PFSK-1 (cell line): ENCODE measurements at regions not wholly inside any gene's neighbourhood (a gene's known extent, or its start where the extent isn't known, plus 50 kb on each side); places are given as distances from the start of the nearest gene placed in this dataset.

Experiments
- REST ChIP-seq, 2 experiments: IDR thresholded peaks; 2 replicates each; pipeline versions ENCODE4 v1.6.1 to v1.8.0; 2011 to 2012; ENCODE audit warnings: low read depth in 2 of 2, low read length in 2 of 2, control low read depth in 1 of 2, inconsistent platforms in 1 of 2, mild to moderate bottlenecking in 1 of 2, moderate library complexity in 1 of 2; ENCODE audit not compliant: insufficient read depth in 1 of 2
- SIN3A ChIP-seq: IDR thresholded peaks from 2 replicates; pipeline ENCODE4 v1.6.1; 2012; ENCODE audit warnings: mild to moderate bottlenecking, low read length, moderate library complexity, borderline replicate concordance; ENCODE audit not compliant: insufficient read depth

GRCh38 chr2:2705871-2706270, 374.8 kb upstream of the MYT1L start:
- TF ChIP-seq REST (IDR thresholded peaks at IDR 0.05; ENCODE audit: insufficient read depth in 1 of 2, low read depth in 2 of 2, low read length in 2 of 2) (no peak), SIN3A (no peak)
